ENCODE measurements at regions not wholly inside any gene's neighbourhood (a gene's known extent, or its start where the extent isn't known, plus 50 kb on each side); places are given as distances from the start of the nearest gene placed in this dataset.

- DNase-seq: no peak
Measured at GRCh38 chr1:104733866-104734265, 984.2 kb downstream of the AMY1C start.

GRCh38 chr1:104745875-104746274 is 996.2 kb downstream of the AMY1C start:
- no peak for DNase-seq

- no peak for DNase-seq
Measured at GRCh38 chr1:104746994-104747393, 997.3 kb downstream of the AMY1C start.

GRCh38 chr1:104760017-104760416 is 1010.3 kb downstream of the AMY1C start:
- no peak for DNase-seq

- DNase-seq: no peak
Measured at GRCh38 chr1:104761961-104762570, 1012.4 kb downstream of the AMY1C start.

GRCh38 chr1:104765085-104765484 is 1015.4 kb downstream of the AMY1C start:
- no peak for DNase-seq

GRCh38 chr1:104768466-104768865 is 1018.8 kb downstream of the AMY1C start:
- no peak for DNase-seq

- DNase-seq: peak; percentile 1
Measured at GRCh38 chr1:104780470-104781078, 1030.9 kb downstream of the AMY1C start.

GRCh38 chr1:104785575-104786187 is 1036.0 kb downstream of the AMY1C start:
- DNase-seq: no peak

- no peak for DNase-seq
Measured at GRCh38 chr1:104787866-104788510, 1038.3 kb downstream of the AMY1C start.

GRCh38 chr1:104791030-104791429 is 1041.3 kb downstream of the AMY1C start:
- DNase-seq: no peak

- DNase-seq: no peak
Measured at GRCh38 chr1:104794035-104794434, 1044.3 kb downstream of the AMY1C start.

GRCh38 chr1:104795931-104796330 is 1046.2 kb downstream of the AMY1C start:
- DNase-seq: no peak

- DNase-seq: no peak
Measured at GRCh38 chr1:104797982-104798381, 1048.3 kb downstream of the AMY1C start.

GRCh38 chr1:104801344-104801743 is 1051.6 kb downstream of the AMY1C start:
- no peak for DNase-seq

- no peak for DNase-seq
Measured at GRCh38 chr1:104804147-104804546, 1054.4 kb downstream of the AMY1C start.

GRCh38 chr1:104807590-104807989 is 1057.9 kb downstream of the AMY1C start:
- no peak for DNase-seq

- no peak for DNase-seq
Measured at GRCh38 chr1:104825401-104825800, 1075.7 kb downstream of the AMY1C start.

- no peak for DNase-seq
Measured at GRCh38 chr1:104830534-104830933, 1080.8 kb downstream of the AMY1C start.

- DNase-seq: no peak
Measured at GRCh38 chr1:104852151-104852550, 1102.5 kb downstream of the AMY1C start.

GRCh38 chr1:104853276-104853675 is 1103.6 kb downstream of the AMY1C start:
- DNase-seq: no peak

- DNase-seq: no peak
Measured at GRCh38 chr1:104854529-104854928, 1104.8 kb downstream of the AMY1C start.

GRCh38 chr1:104855550-104855949 is 1105.9 kb downstream of the AMY1C start:
- no peak for DNase-seq

GRCh38 chr1:104856091-104856490 is 1106.4 kb downstream of the AMY1C start:
- DNase-seq: no peak

Data from EL (cell line).